K562 (cell line): ENCODE measurements at regions not wholly inside any gene's neighbourhood (a gene's known extent, or its start where the extent isn't known, plus 50 kb on each side); places are given as distances from the start of the nearest gene placed in this dataset.

ENCODE experiments used
- ATAC-seq: fragments of 200-7000 bp; cut with Tn5 transposase; 3 replicates; pipeline ENCODE4 v1.9.1; 2020; ENCODE audit warnings: moderate library complexity
- BruUV-seq: library from RNA; stranded (reverse); fragments of 400-500 nt; replicated peaks from 2 replicates; lab custom pipeline; 2021; lab: Mats Ljungman, UMichigan
- CTCF ChIA-PET: fragments of 300-600 bp; formaldehyde crosslinking; extraction: SDS; loops from one replicate; lab custom pipeline; 2021; ENCODE audit warnings: low intra/inter-chr PET ratio; lab: Yijun Ruan, JAX
- POLR2A ChIA-PET: fragments of 300-600, 350-650 bp; sonication (Branson Sonifier 250); formaldehyde crosslinking; extraction: SDS; loops from one replicate; lab custom pipeline; 2021; ENCODE audit warnings: antibody characterized with exemption, inconsistent platforms; lab: Yijun Ruan, JAX
- DNase-seq, 4 experiments: peaks; one replicate each; pipeline versions ENCODE4 v3.0.0 to v3.0.0-alpha.2; 2011 to 2018; ENCODE audit warnings: low spot score in 3 of 4, mixed read lengths in 3 of 4; ENCODE audit errors: extremely low read depth in 1 of 4
- FAIRE-seq: peaks from 2 replicates; lab custom pipeline; 2011; peaks lifted over from hg19 to GRCh38; lab: Jason Lieb, UNC
- H2AFZ ChIP-seq: 2 replicates; pipeline ENCODE4 v1.6.0; 2011; ENCODE audit warnings: low read depth, low read length, control low read depth, inconsistent platforms
- H3K27ac ChIP-seq: fragments of 200-600 bp; 3 replicates; pipeline ENCODE4 v1.8.0; 2011; ENCODE audit warnings: low read depth, mild to moderate bottlenecking, control low read depth, inconsistent platforms, low read length, moderate library complexity, mixed read lengths; ENCODE audit errors: extremely low read depth
- H3K27me3 ChIP-seq, 2 experiments: fragments of 300-600 bp in 1 of 2; 2 replicates in 1 of 2; 3 replicates in 1 of 2; pipeline versions ENCODE4 v1.6.0 to v1.8.0; 2011; ENCODE audit warnings: inconsistent platforms in 2 of 2, low read length in 2 of 2, mild to moderate bottlenecking in 1 of 2, mixed read lengths in 1 of 2, moderate library complexity in 1 of 2; ENCODE audit not compliant: control insufficient read depth in 2 of 2, insufficient read depth in 2 of 2
- H3K36me3 ChIP-seq: fragments of 300-600 bp; 3 replicates; pipeline ENCODE4 v1.8.0; 2011; ENCODE audit warnings: mild to moderate bottlenecking, low read length, inconsistent platforms; ENCODE audit not compliant: control insufficient read depth, insufficient read depth
- H3K4me1 ChIP-seq, 2 experiments: fragments of 200-600 bp in 1 of 2; replicated peaks in 1 of 2; 2 replicates in 1 of 2; 3 replicates in 1 of 2; pipeline versions ENCODE4 v1.5.1 to v1.8.0; 2011; ENCODE audit warnings: inconsistent platforms in 2 of 2, low read length in 2 of 2, mild to moderate bottlenecking in 1 of 2, mixed read lengths in 1 of 2, moderate library complexity in 1 of 2; ENCODE audit not compliant: control insufficient read depth in 2 of 2, insufficient read depth in 2 of 2
- H3K4me2 ChIP-seq: 2 replicates; pipeline ENCODE4 v1.6.1; 2011; ENCODE audit warnings: low read length, control low read depth, inconsistent platforms, mixed read lengths; ENCODE audit not compliant: insufficient read depth
- H3K4me3 ChIP-seq: fragments of 200-600 bp; sonication (generic), shearing (Covaris generic); 2 replicates; pipeline ENCODE4 v1.5.1; 2016; ENCODE audit warnings: control low read depth, inconsistent platforms
- H3K79me2 ChIP-seq: fragments of 200-600 bp; 3 replicates; pipeline ENCODE4 v1.8.0; 2011; ENCODE audit warnings: low read length, inconsistent platforms; ENCODE audit not compliant: control insufficient read depth, insufficient read depth
- H3K9ac ChIP-seq, 2 experiments: 2 replicates each; pipeline versions ENCODE4 v1.6.0 to v1.6.1; 2011; ENCODE audit warnings: low read depth in 2 of 2, low read length in 2 of 2, control low read depth in 1 of 2, inconsistent platforms in 1 of 2, mild to moderate bottlenecking in 1 of 2, mixed read lengths in 1 of 2; ENCODE audit not compliant: insufficient read depth in 1 of 2
- H3K9me1 ChIP-seq: one replicate; pipeline ENCODE4 v1.6.0; 2011; ENCODE audit warnings: inconsistent platforms, mild to moderate bottlenecking, low read length, moderate library complexity; ENCODE audit not compliant: control insufficient read depth, insufficient read depth
- H3K9me3 ChIP-seq: replicated peaks from 2 replicates; pipeline ENCODE4 v1.5.1; 2011; ENCODE audit warnings: low read depth, low read length, inconsistent platforms; ENCODE audit not compliant: control insufficient read depth, insufficient read depth
- H4K20me1 ChIP-seq: replicated peaks from 2 replicates; pipeline ENCODE4 v1.6.1; 2011; ENCODE audit warnings: low read length, inconsistent platforms, mixed read lengths; ENCODE audit not compliant: control insufficient read depth, insufficient read depth
- DACH1 ChIP-seq: fragments of 450-650 bp; IDR thresholded peaks from 2 replicates; pipeline ENCODE4 v1.6.1; 2018; ENCODE audit not compliant: partially characterized antibody
- WGBS: fragments of 100-300 bp; shearing (Covaris generic); methylation state at CpG from one replicate; pipeline ENCODE4 v1.1.6; 2016; ENCODE audit warnings: low coverage, mixed read lengths; ENCODE audit not compliant: insufficient coverage; ENCODE audit errors: missing lambda C conversion rate; 5-methylcytosine and 5-hydroxymethylcytosine counted together
- in situ Hi-C: fragments of 300-500 bp; cut with MboI; formaldehyde crosslinking; loops from 4 replicates; pipeline ENCODE4 v1.15.0; 2018; ENCODE audit warnings: inconsistent platforms, mixed read lengths
- intact Hi-C: fragments of 100-400 bp; cut with micrococcal nuclease; formaldehyde crosslinking; loops from 2 replicates; pipeline ENCODE4 v1.14.2; 2022
- TF ChIP-seq, protein P1 (sequence below): fragments of 250-450 bp; sonication (Bioruptor Pico); IDR thresholded peaks from 2 replicates; pipeline ENCODE4 v1.8.0; 2021; ENCODE audit warnings: moderate library complexity, mild to moderate bottlenecking, inconsistent platforms
- TF ChIP-seq, protein P2 (sequence below): IDR thresholded peaks from 2 replicates; pipeline ENCODE4 v1.6.1; 2011; ENCODE audit not compliant: insufficient read length; ENCODE audit errors: extremely low read depth

DNA sequence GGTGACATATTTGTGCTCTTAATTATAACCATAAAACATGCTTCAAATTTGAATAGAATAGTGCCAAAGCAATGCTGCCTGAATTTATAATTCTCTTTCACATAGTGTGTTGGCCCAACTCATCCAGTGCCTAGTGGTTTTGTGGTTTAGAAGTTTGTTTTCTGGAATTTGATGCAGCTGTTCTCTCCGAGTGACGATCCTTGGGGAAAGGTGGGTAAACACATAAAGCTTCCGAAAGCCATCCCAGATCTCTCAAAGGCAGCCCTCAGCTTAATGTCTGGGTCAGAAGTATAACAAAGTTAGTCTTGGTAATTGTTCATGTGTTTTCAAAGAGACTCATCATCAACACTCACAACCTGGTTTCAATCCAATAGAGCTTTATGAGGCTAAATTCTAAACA, 235.6 kb upstream of the CDH2 start:
- ChIA-PET POLR2A (no interaction called here), CTCF (no interaction called here)
- 2% methylated on average over 3 of the region's 3 CpGs for WGBS
- Histone ChIP-seq H3K27ac (no peak overlapping the region), H3K4me3 (no peak overlapping the region), H3K27me3 (no peaks in the 10 kb centered on the region), H3K4me1 (no peaks in the 10 kb centered on the region), H2AFZ (no peak overlapping the region), H3K9ac (no peak overlapping the region), H3K36me3 (no peaks in the 10 kb centered on the region), H3K4me2 (no peak overlapping the region), H3K79me2 (no peaks in the 10 kb centered on the region), H4K20me1 (no peaks in the 10 kb centered on the region), H3K9me3 (no peaks in the 10 kb centered on the region; the same call in 1 of the 2 replicates), H3K9me1 (no peaks in the 10 kb centered on the region)
- BruUV-seq, result no TSS peak
- ATAC-seq (no peak), FAIRE-seq (no peak), DNase-seq (no peak)
- in situ Hi-C loops, result no loop called here
- intact Hi-C loops, result no loop called here
- TF ChIP-seq, protein P1, sequence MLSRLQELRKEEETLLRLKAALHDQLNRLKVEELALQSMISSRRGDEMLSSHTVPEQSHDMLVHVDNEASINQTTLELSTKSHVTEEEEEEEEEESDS (CRISPR knock-in tag), result no peak

DNA sequence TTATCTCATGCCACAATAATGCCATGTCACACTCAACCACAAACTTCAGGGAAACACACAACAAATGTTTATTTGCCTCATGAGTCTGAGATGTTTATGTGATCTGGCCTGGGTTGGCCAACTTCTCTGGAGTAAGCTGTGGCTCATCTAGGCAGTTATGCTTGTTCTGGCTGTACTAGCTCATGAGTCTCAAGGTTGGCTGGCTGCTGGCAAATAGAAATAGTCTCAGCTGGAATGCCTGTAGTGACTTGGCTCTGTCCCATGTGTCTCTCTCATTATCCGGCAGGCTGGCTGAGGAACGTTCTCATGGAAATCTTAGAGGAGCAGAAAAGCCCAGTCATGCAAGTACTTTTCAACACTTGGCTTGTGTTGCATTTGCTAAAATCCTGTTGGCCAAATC, 234.9 kb upstream of the CDH2 start:
- DNase-seq (no peak), ATAC-seq (no peak), FAIRE-seq (no peak)
- H3K27ac ChIP-seq, result no peak overlapping the region
- H3K4me3 ChIP-seq, result no peak overlapping the region
- H3K4me1 ChIP-seq, result no peaks in the 10 kb centered on the region
- ChIA-PET POLR2A (no interaction called here), CTCF (no interaction called here)
- H4K20me1 ChIP-seq, result no peaks in the 10 kb centered on the region
- no peaks in the 10 kb centered on the region for H3K36me3 ChIP-seq
- no peaks in the 10 kb centered on the region for H3K79me2 ChIP-seq
- no peaks in the 10 kb centered on the region for H3K27me3 ChIP-seq
- H2AFZ ChIP-seq, result no peak overlapping the region
- no peaks in the 10 kb centered on the region; the same call in 1 of the 2 replicates for H3K9me3 ChIP-seq
- intact Hi-C loops, result no loop called here
- TF ChIP-seq, protein P2, sequence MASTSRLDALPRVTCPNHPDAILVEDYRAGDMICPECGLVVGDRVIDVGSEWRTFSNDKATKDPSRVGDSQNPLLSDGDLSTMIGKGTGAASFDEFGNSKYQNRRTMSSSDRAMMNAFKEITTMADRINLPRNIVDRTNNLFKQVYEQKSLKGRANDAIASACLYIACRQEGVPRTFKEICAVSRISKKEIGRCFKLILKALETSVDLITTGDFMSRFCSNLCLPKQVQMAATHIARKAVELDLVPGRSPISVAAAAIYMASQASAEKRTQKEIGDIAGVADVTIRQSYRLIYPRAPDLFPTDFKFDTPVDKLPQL, result no peak
- no peak for TF ChIP-seq DACH1
- no peak overlapping the region for H3K9ac ChIP-seq
- H3K9me1 ChIP-seq, result no peaks in the 10 kb centered on the region
- H3K4me2 ChIP-seq, result no peak overlapping the region
- BruUV-seq, result no TSS peak
- 0% methylated on average over 2 of the region's 2 CpGs for WGBS
- in situ Hi-C loops, result no loop called here
